ENCODE measurements at regions not wholly inside any gene's neighbourhood (a gene's known extent, or its start where the extent isn't known, plus 50 kb on each side); places are given as distances from the start of the nearest gene placed in this dataset.
A peak's percentile ranks its signal among the peaks of the same experiment; 100 is the strongest.

DNA sequence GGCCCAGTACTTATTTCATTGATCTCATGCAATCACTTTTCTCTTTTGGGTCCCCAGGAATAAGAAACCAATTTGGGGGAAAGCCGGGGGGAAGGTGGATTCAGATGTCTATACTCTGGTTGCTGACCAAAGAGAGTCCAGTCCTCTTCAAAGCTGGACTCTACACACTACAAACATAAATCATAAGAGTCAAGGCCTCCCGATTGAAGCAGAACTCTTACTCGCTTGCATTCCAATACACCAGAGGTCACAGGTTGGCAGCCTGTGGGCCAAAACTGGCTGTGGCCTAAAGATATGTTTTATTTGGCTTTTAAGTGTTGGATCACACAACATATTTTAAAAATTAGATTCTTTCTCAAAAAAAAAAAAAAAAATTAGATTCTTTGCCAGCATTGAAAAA, 311.4 kb upstream of the MSX2 start:
- DNase-seq (ENCODE audit: low spot score) (no peak), ATAC-seq (ENCODE audit: low read depth) (no peak)
- Histone ChIP-seq H3K27ac (ENCODE audit: poor library complexity, severe bottlenecking) (no peak overlapping the region), H3K4me3 (ENCODE audit: severe bottlenecking) (no peak overlapping the region), H3K36me3 (ENCODE audit: low read depth) (no peaks in the 10 kb centered on the region), H3K9me3 (ENCODE audit: severe bottlenecking) (no peaks in the 10 kb centered on the region), H3K4me1 (ENCODE audit: insufficient read depth, poor library complexity, severe bottlenecking) (no peaks in the 10 kb centered on the region), H3K27me3 (ENCODE audit: insufficient read depth, poor library complexity, severe bottlenecking) (no peaks in the 10 kb centered on the region)
- no peak for TF ChIP-seq CTCF (IDR thresholded peaks at IDR 0.05; ENCODE audit: poor library complexity, severe bottlenecking)

DNA sequence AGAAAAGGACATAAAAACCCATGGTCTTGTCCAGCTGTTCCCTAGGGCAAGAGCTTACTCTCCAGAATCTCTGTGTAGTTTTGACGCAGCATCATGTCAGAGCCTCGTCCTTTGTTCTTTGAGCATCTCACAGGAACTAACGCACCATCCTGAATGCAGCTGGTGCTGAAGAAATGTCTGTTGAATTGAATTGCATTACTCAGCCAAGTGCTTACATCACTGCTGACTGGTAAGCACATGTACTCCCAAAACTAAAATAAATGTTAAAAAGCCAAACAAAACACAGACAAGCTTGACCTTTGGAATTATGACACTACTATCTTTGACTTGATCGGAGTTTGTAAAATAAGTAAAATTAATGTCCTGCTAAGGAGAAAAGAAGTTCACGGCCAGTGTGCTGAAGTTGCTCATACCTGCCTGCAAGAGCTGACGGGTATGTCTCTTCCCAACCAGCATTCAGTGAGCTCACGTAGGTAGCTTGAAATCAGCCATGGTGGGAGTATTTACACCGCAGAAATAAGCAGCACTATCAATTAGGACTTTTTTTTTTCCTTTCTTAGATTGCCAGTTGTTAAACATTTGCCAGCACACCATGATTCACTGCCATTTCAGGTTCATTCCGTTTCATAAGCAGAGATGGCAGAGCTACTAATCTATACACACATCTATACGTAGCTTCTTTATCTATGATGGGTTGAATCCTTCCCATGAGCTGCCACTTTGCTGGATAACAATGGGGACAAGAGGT, 310.6 kb upstream of the MSX2 start:
- Histone ChIP-seq H3K4me3 (ENCODE audit: severe bottlenecking) (no peak overlapping the region), H3K27me3 (ENCODE audit: insufficient read depth, poor library complexity, severe bottlenecking) (no peaks in the 10 kb centered on the region), H3K9me3 (ENCODE audit: severe bottlenecking) (no peaks in the 10 kb centered on the region), H3K4me1 (ENCODE audit: insufficient read depth, poor library complexity, severe bottlenecking) (no peaks in the 10 kb centered on the region), H3K27ac (ENCODE audit: poor library complexity, severe bottlenecking) (no peak overlapping the region), H3K36me3 (ENCODE audit: low read depth) (no peaks in the 10 kb centered on the region)
- ATAC-seq (ENCODE audit: low read depth): peak; percentile 42; the same call in 2 of the 3 replicates
- DNase-seq (ENCODE audit: low spot score): no peak
- no peak for TF ChIP-seq CTCF (IDR thresholded peaks at IDR 0.05; ENCODE audit: poor library complexity, severe bottlenecking)

DNA sequence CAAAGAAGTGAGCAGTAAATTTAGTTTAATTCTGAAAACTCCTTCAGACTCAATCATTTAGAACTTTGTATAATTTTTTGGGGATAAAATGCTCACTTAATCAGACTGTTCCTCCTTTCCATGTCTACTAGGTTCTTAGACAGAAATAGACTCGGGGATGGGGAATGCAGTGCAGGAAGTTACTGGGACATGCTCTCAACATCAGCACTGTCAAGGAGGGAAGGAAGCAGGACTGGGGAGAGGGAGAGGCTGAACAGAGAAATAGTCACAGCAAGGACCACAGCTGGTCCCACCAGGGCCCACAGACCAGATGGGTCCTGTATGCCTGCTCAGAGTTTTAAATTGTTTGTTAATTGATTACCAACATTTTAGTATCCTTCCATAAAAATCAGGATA, 310.1 kb upstream of the MSX2 start:
- DNase-seq (ENCODE audit: low spot score) (no peak), ATAC-seq (ENCODE audit: low read depth) (no peak)
- Histone ChIP-seq H3K27ac (ENCODE audit: poor library complexity, severe bottlenecking) (no peak overlapping the region), H3K9me3 (ENCODE audit: severe bottlenecking) (no peaks in the 10 kb centered on the region), H3K4me1 (ENCODE audit: insufficient read depth, poor library complexity, severe bottlenecking) (no peaks in the 10 kb centered on the region), H3K27me3 (ENCODE audit: insufficient read depth, poor library complexity, severe bottlenecking) (no peaks in the 10 kb centered on the region), H3K4me3 (ENCODE audit: severe bottlenecking) (no peak overlapping the region), H3K36me3 (ENCODE audit: low read depth) (no peaks in the 10 kb centered on the region)
- no peak for TF ChIP-seq CTCF (IDR thresholded peaks at IDR 0.05; ENCODE audit: poor library complexity, severe bottlenecking)

- no peak for TF ChIP-seq CTCF (IDR thresholded peaks at IDR 0.05; ENCODE audit: poor library complexity, severe bottlenecking)
- ATAC-seq (ENCODE audit: low read depth): peak; percentile 78
Measured at GRCh38 chr5:174418809-174419539, 305.4 kb upstream of the MSX2 start.

More at GRCh38 chr5:174418809-174419539, 305.4 kb upstream of the MSX2 start:
- Histone ChIP-seq H3K4me1 (ENCODE audit: insufficient read depth, poor library complexity, severe bottlenecking) (no peaks in the 10 kb centered on the region), H3K4me3 (ENCODE audit: severe bottlenecking) (no peak overlapping the region), H3K9me3 (ENCODE audit: severe bottlenecking) (no peaks in the 10 kb centered on the region), H3K27me3 (ENCODE audit: insufficient read depth, poor library complexity, severe bottlenecking) (no peaks in the 10 kb centered on the region), H3K27ac (ENCODE audit: poor library complexity, severe bottlenecking) (no peak overlapping the region), H3K36me3 (ENCODE audit: low read depth) (no peaks in the 10 kb centered on the region)
- no peak for DNase-seq (ENCODE audit: low spot score)

Measured in RWPE2 (cell line).